MM.1S (cell line): ENCODE measurements at regions not wholly inside any gene's neighbourhood (a gene's known extent, or its start where the extent isn't known, plus 50 kb on each side); places are given as distances from the start of the nearest gene placed in this dataset.

Experiments used
- DNase-seq: peaks from one replicate; pipeline ENCODE4 v3.0.0-alpha.2; 2015
- H2AFZ ChIP-seq: fragments of 300-600 bp; sonication (generic); 2 replicates; pipeline ENCODE4 v1.6.0; 2016; ENCODE audit warnings: antibody characterized with exemption, low read length
- H3F3A ChIP-seq: fragments of 300-600 bp; sonication (generic); 2 replicates; pipeline ENCODE4 v1.6.1; 2016; ENCODE audit warnings: mild to moderate bottlenecking, antibody characterized with exemption, low read length, moderate library complexity, mixed read lengths; ENCODE audit not compliant: insufficient read depth
- H3K27ac ChIP-seq: fragments of 300-600 bp; sonication (generic); 2 replicates; pipeline ENCODE4 v1.5.1; 2016; ENCODE audit warnings: mild to moderate bottlenecking, low read length
- H3K27me3 ChIP-seq: fragments of 300-600 bp; sonication (generic); replicated peaks from 2 replicates; pipeline ENCODE4 v1.6.0; 2016; ENCODE audit warnings: low read length; ENCODE audit not compliant: insufficient read depth
- H3K36me3 ChIP-seq: fragments of 300-600 bp; sonication (generic); replicated peaks from 2 replicates; pipeline ENCODE4 v1.6.1; 2016; ENCODE audit warnings: mild to moderate bottlenecking, low read length, mixed read lengths; ENCODE audit not compliant: insufficient read depth
- H3K4me1 ChIP-seq: fragments of 300-600 bp; sonication (generic); 2 replicates; pipeline ENCODE4 v1.6.1; 2016; ENCODE audit warnings: low read length, mixed read lengths
- H3K4me2 ChIP-seq: fragments of 300-600 bp; sonication (generic); 2 replicates; pipeline ENCODE4 v1.6.0; 2016; ENCODE audit warnings: low read depth, low read length
- H3K4me3 ChIP-seq: fragments of 300-600 bp; sonication (generic); 2 replicates; pipeline ENCODE4 v1.5.1; 2016; ENCODE audit warnings: low read length, mixed read lengths
- H3K79me2 ChIP-seq: fragments of 300-600 bp; sonication (generic); 2 replicates; pipeline ENCODE4 v1.6.1; 2016; ENCODE audit warnings: mixed run types, low read length, mixed read lengths
- H3K9ac ChIP-seq: fragments of 300-600 bp; sonication (generic); 2 replicates; pipeline ENCODE4 v1.6.1; 2016; ENCODE audit warnings: low read length, mixed read lengths
- H3K9me2 ChIP-seq: fragments of 300-600 bp; sonication (generic); replicated peaks from 2 replicates; pipeline ENCODE4 v1.6.1; 2016; ENCODE audit warnings: mild to moderate bottlenecking, low read length, mixed read lengths; ENCODE audit not compliant: insufficient read depth
- H3K9me3 ChIP-seq: fragments of 300-600 bp; sonication (generic); replicated peaks from 2 replicates; pipeline ENCODE4 v1.6.1; 2016; ENCODE audit warnings: mild to moderate bottlenecking, low read length, mixed read lengths; ENCODE audit not compliant: insufficient read depth
- H4K20me1 ChIP-seq: fragments of 300-600 bp; sonication (generic); 2 replicates; pipeline ENCODE4 v1.6.1; 2016; ENCODE audit warnings: mild to moderate bottlenecking, low read length, moderate library complexity, mixed read lengths; ENCODE audit not compliant: insufficient read depth
- CTCF ChIP-seq: fragments of 300-600 bp; sonication (generic); IDR thresholded peaks from 2 replicates; pipeline ENCODE4 v1.5.1; 2016; ENCODE audit warnings: antibody characterized with exemption, low read length, mixed read lengths
- EZH2 ChIP-seq: fragments of 300-600 bp; sonication (generic); optimal IDR thresholded peaks from 2 replicates; pipeline ENCODE3; 2017; ENCODE audit warnings: low read depth, mild to moderate bottlenecking, antibody characterized with exemption, low read length, mixed read lengths
- EZH2phosphoT487 ChIP-seq: fragments of 300-600 bp; sonication (generic); IDR thresholded peaks from 2 replicates; pipeline ENCODE4 v1.6.1; 2018; ENCODE audit warnings: antibody characterized with exemption, low read length

GRCh38 chr1:4105300-4105880 is 205.3 kb upstream of the C1orf174 start:
- Histone ChIP-seq H3K9ac (no peak overlapping the region), H3K36me3 (no peaks in the 10 kb centered on the region), H3F3A (no peaks in the 10 kb centered on the region), H3K4me1 (no peaks in the 10 kb centered on the region), H3K79me2 (no peaks in the 10 kb centered on the region), H3K9me3 (no peaks in the 10 kb centered on the region), H3K4me3 (no peak overlapping the region), H3K27me3 (peaks cover 71% of the 10 kb centered on the region), H3K27ac (no peak overlapping the region), H3K4me2 (no peak overlapping the region), H2AFZ (no peak overlapping the region), H3K9me2 (no peaks in the 10 kb centered on the region), H4K20me1 (no peaks in the 10 kb centered on the region)
- DNase-seq, result no peak
- TF ChIP-seq CTCF, result no peak
- no peak for TF ChIP-seq EZH2phosphoT487
- no peak for TF ChIP-seq EZH2

- Histone ChIP-seq H3K27me3 (peaks cover 71% of the 10 kb centered on the region), H2AFZ (no peak overlapping the region), H3K9me2 (no peaks in the 10 kb centered on the region), H3K27ac (no peak overlapping the region), H4K20me1 (no peaks in the 10 kb centered on the region), H3K4me3 (no peak overlapping the region), H3K79me2 (no peaks in the 10 kb centered on the region), H3K9me3 (no peaks in the 10 kb centered on the region), H3K4me2 (no peak overlapping the region), H3K9ac (no peak overlapping the region), H3K36me3 (no peaks in the 10 kb centered on the region), H3F3A (no peaks in the 10 kb centered on the region), H3K4me1 (no peaks in the 10 kb centered on the region)
- TF ChIP-seq EZH2phosphoT487 (no peak), EZH2 (no peak)
- DNase-seq, result no peak
Measured at GRCh38 chr1:4106731-4107130, 206.7 kb upstream of the C1orf174 start.

GRCh38 chr1:4107291-4107690 is 207.2 kb upstream of the C1orf174 start:
- no peak overlapping the region for H2AFZ ChIP-seq
- H3K9me2 ChIP-seq, result no peaks in the 10 kb centered on the region
- H3K4me3 ChIP-seq, result no peak overlapping the region
- H4K20me1 ChIP-seq, result no peaks in the 10 kb centered on the region
- no peak for DNase-seq
- no peaks in the 10 kb centered on the region for H3K36me3 ChIP-seq
- no peaks in the 10 kb centered on the region for H3F3A ChIP-seq
- no peak for TF ChIP-seq EZH2phosphoT487
- TF ChIP-seq EZH2, result no peak
- no peak for TF ChIP-seq CTCF
- no peaks in the 10 kb centered on the region for H3K79me2 ChIP-seq
- H3K9ac ChIP-seq, result no peak overlapping the region
- no peaks in the 10 kb centered on the region for H3K4me1 ChIP-seq
- H3K27me3 ChIP-seq, result peaks cover 71% of the 10 kb centered on the region
- H3K27ac ChIP-seq, result no peak overlapping the region
- H3K9me3 ChIP-seq, result no peaks in the 10 kb centered on the region
- no peak overlapping the region for H3K4me2 ChIP-seq

GRCh38 chr1:4108331-4108730 is 208.3 kb upstream of the C1orf174 start:
- TF ChIP-seq CTCF (no peak), EZH2 (no peak), EZH2phosphoT487 (no peak)
- Histone ChIP-seq H3F3A (no peaks in the 10 kb centered on the region), H3K9me2 (no peaks in the 10 kb centered on the region), H3K27me3 (peaks cover 80% of the 10 kb centered on the region), H3K36me3 (no peaks in the 10 kb centered on the region), H3K9me3 (no peaks in the 10 kb centered on the region), H3K79me2 (no peaks in the 10 kb centered on the region), H3K4me3 (no peak overlapping the region), H3K27ac (no peak overlapping the region), H3K9ac (no peak overlapping the region), H2AFZ (no peak overlapping the region), H3K4me1 (no peaks in the 10 kb centered on the region), H3K4me2 (no peak overlapping the region), H4K20me1 (no peaks in the 10 kb centered on the region)
- DNase-seq, result no peak
